ENCODE measurements at regions not wholly inside any gene's neighbourhood (a gene's known extent, or its start where the extent isn't known, plus 50 kb on each side); places are given as distances from the start of the nearest gene placed in this dataset.

GRCh38 chr10:108363576-108363975, 1199.1 kb upstream of the SORCS1 start:
- no TSS peak for BruUV-seq (replicated peaks)
- ChIA-PET CTCF (no interaction called here), POLR2A (no interaction called here)
- in situ Hi-C loops (cut with HindIII; ENCODE audit: low pct_unique_long_range_greater_than_20kb, low sequenced_read_pairs) (no loop called here), intact Hi-C loops (cut with micrococcal nuclease; ENCODE audit: unreplicated experiment) (no loop called here)
- no peak for DNase-seq (ENCODE audit: low read depth, low spot score)
- ATAC-seq = no peak
- Histone ChIP-seq H3K36me3 (ENCODE audit: control insufficient read depth, insufficient read depth, low read length) (no peaks in the 10 kb centered on the region), H3K27me3 (ENCODE audit: control insufficient read depth, insufficient read depth, low read length) (no peaks in the 10 kb centered on the region), H3K4me1 (ENCODE audit: control insufficient read depth, insufficient read depth, low read length) (no peaks in the 10 kb centered on the region), H3K27ac (ENCODE audit: low read length) (no peak overlapping the region), H3K4me3 (ENCODE audit: low read depth in 2 of 2, low read length in 2 of 2) (no peak overlapping the region), H3K9me3 (ENCODE audit: control insufficient read depth, insufficient read depth, low read depth, low read length) (no peaks in the 10 kb centered on the region)
- TF ChIP-seq SIN3A (IDR thresholded peaks at IDR 0.05; ENCODE audit: borderline replicate concordance, insufficient read depth, low read depth, low read length) (no peak), REST (IDR thresholded peaks at IDR 0.05; ENCODE audit: insufficient read depth in 1 of 2, low read depth in 2 of 2, low read length in 1 of 2) (no peak), CTCF (IDR thresholded peaks at IDR 0.05) (no peak), TCF7L2 (IDR thresholded peaks at IDR 0.05; ENCODE audit: low read depth, low read length) (no peak), POLR2AphosphoS5 (IDR thresholded peaks at IDR 0.05; ENCODE audit: low read depth, low read length) (no peak)

GRCh38 chr10:108362961-108363360, 1198.5 kb upstream of the SORCS1 start:
- Histone ChIP-seq H3K27ac (ENCODE audit: low read length) (no peak overlapping the region), H3K36me3 (ENCODE audit: control insufficient read depth, insufficient read depth, low read length) (no peaks in the 10 kb centered on the region), H3K4me3 (ENCODE audit: low read depth in 2 of 2, low read length in 2 of 2) (no peak overlapping the region), H3K4me1 (ENCODE audit: control insufficient read depth, insufficient read depth, low read length) (no peaks in the 10 kb centered on the region), H3K9me3 (ENCODE audit: control insufficient read depth, insufficient read depth, low read depth, low read length) (no peaks in the 10 kb centered on the region), H3K27me3 (ENCODE audit: control insufficient read depth, insufficient read depth, low read length) (no peaks in the 10 kb centered on the region)
- TF ChIP-seq REST (IDR thresholded peaks at IDR 0.05; ENCODE audit: insufficient read depth in 1 of 2, low read depth in 2 of 2, low read length in 1 of 2) (no peak), SIN3A (IDR thresholded peaks at IDR 0.05; ENCODE audit: borderline replicate concordance, insufficient read depth, low read depth, low read length) (no peak), TCF7L2 (IDR thresholded peaks at IDR 0.05; ENCODE audit: low read depth, low read length) (no peak), POLR2AphosphoS5 (IDR thresholded peaks at IDR 0.05; ENCODE audit: low read depth, low read length) (no peak), CTCF (IDR thresholded peaks at IDR 0.05) (no peak)
- intact Hi-C loops (cut with micrococcal nuclease; ENCODE audit: unreplicated experiment) (no loop called here), in situ Hi-C loops (cut with HindIII; ENCODE audit: low pct_unique_long_range_greater_than_20kb, low sequenced_read_pairs) (no loop called here)
- no TSS peak for BruUV-seq (replicated peaks)
- DNase-seq (ENCODE audit: low read depth, low spot score) (no peak), ATAC-seq (no peak)
- CTCF ChIA-PET = no interaction called here
- POLR2A ChIA-PET = no interaction called here

Measured in Panc1 (cell line).